Ascending aorta (tissue), 2 donors: ENCODE measurements at regions not wholly inside any gene's neighbourhood (a gene's known extent, or its start where the extent isn't known, plus 50 kb on each side); places are given as distances from the start of the nearest gene placed in this dataset.

Experiments used
- DNase-seq, 2 donors: peaks; one replicate each; pipeline ENCODE4 v3.0.0-alpha.2; 2019; ENCODE audit warnings: low spot score in 2 of 2
- H3K27ac ChIP-seq, 2 donors: fragments of 200-600 bp; sonication (generic); one replicate each; pipeline ENCODE4 v1.5.1; 2016 to 2017; ENCODE audit warnings: mild to moderate bottlenecking in 1 of 2
- H3K27me3 ChIP-seq: fragments of 200-600 bp; sonication (generic); one replicate; pipeline ENCODE4 v1.5.1; 2017
- H3K36me3 ChIP-seq, 2 donors: fragments of 200-600 bp; sonication (generic); one replicate each; pipeline ENCODE4 v1.5.1; 2016
- H3K4me1 ChIP-seq, 2 donors: fragments of 200-600 bp; sonication (generic); one replicate each; pipeline ENCODE4 v1.5.1; 2016 to 2017; ENCODE audit warnings: mild to moderate bottlenecking in 1 of 2
- H3K4me3 ChIP-seq, 2 donors: fragments of 200-600 bp; sonication (generic); one replicate each; pipeline ENCODE4 v1.5.1; 2016 to 2017; ENCODE audit warnings: mild to moderate bottlenecking in 1 of 2
- H3K9me3 ChIP-seq, 2 donors: fragments of 200-600 bp; sonication (generic); one replicate each; pipeline ENCODE4 v1.5.1; 2016
- CTCF ChIP-seq, 3 experiments: fragments of 200-600 bp in 2 of 3; fragments of 450-650 bp in 1 of 3; sonication (generic) in 2 of 3; IDR thresholded peaks; one replicate each; pipeline ENCODE4 v1.5.1; 2016 to 2019; ENCODE audit warnings: antibody characterized with exemption in 3 of 3, mild to moderate bottlenecking in 1 of 3, moderate library complexity in 1 of 3
- intact Hi-C: fragments of 100-400 bp; cut with DNase I; formaldehyde crosslinking; loops from one replicate; pipeline ENCODE4 v1.15.1; 2023

- Histone ChIP-seq H3K9me3 (no peaks in the 10 kb centered on the region), H3K36me3 (no peaks in the 10 kb centered on the region), H3K27me3 (no peaks in the 10 kb centered on the region), H3K4me1 (no peaks in the 10 kb centered on the region), H3K4me3 (no peak overlapping the region), H3K27ac (no peak overlapping the region)
- no peak for DNase-seq
- TF ChIP-seq CTCF (IDR thresholded peaks at IDR 0.05) = no peak
- intact Hi-C loops = no loop called here
Measured at GRCh38 chr4:36618102-36618501, 336.7 kb downstream of the DTHD1 start.

GRCh38 chr4:36624030-36624429 lies 342.6 kb downstream of the DTHD1 start:
- no peaks in the 10 kb centered on the region for H3K4me1 ChIP-seq
- DNase-seq = no peak
- TF ChIP-seq CTCF (IDR thresholded peaks at IDR 0.05) = no peak
- no peak overlapping the region for H3K4me3 ChIP-seq
- intact Hi-C loops = no loop called here
- no peaks in the 10 kb centered on the region for H3K27me3 ChIP-seq
- H3K27ac ChIP-seq = no peak overlapping the region
- H3K36me3 ChIP-seq = no peaks in the 10 kb centered on the region
- H3K9me3 ChIP-seq = no peaks in the 10 kb centered on the region

GRCh38 chr4:36638273-36638811 lies 356.9 kb downstream of the DTHD1 start:
- DNase-seq = no peak
- no peaks in the 10 kb centered on the region for H3K9me3 ChIP-seq

GRCh38 chr4:36640876-36641275 lies 359.5 kb downstream of the DTHD1 start:
- no peaks in the 10 kb centered on the region for H3K9me3 ChIP-seq

More at GRCh38 chr4:36638273-36638811, 356.9 kb downstream of the DTHD1 start:
- no peak for TF ChIP-seq CTCF (IDR thresholded peaks at IDR 0.05)
- intact Hi-C loops = no loop called here
- Histone ChIP-seq H3K4me3 (no peak overlapping the region), H3K4me1 (no peaks in the 10 kb centered on the region), H3K27ac (no peak overlapping the region), H3K27me3 (no peaks in the 10 kb centered on the region), H3K36me3 (no peaks in the 10 kb centered on the region)

GRCh38 chr4:36651253-36651652 lies 369.8 kb downstream of the DTHD1 start:
- Histone ChIP-seq H3K36me3 (no peaks in the 10 kb centered on the region), H3K27ac (no peak overlapping the region), H3K4me1 (no peaks in the 10 kb centered on the region), H3K27me3 (no peaks in the 10 kb centered on the region), H3K4me3 (no peak overlapping the region), H3K9me3 (no peaks in the 10 kb centered on the region)
- intact Hi-C loops = no loop called here
- TF ChIP-seq CTCF (IDR thresholded peaks at IDR 0.05) = no peak
- DNase-seq = no peak

More at GRCh38 chr4:36640876-36641275, 359.5 kb downstream of the DTHD1 start:
- intact Hi-C loops = no loop called here
- no peaks in the 10 kb centered on the region for H3K27me3 ChIP-seq
- no peak for TF ChIP-seq CTCF (IDR thresholded peaks at IDR 0.05)
- no peak overlapping the region for H3K27ac ChIP-seq
- no peaks in the 10 kb centered on the region for H3K36me3 ChIP-seq
- H3K4me3 ChIP-seq = no peak overlapping the region
- H3K4me1 ChIP-seq = no peaks in the 10 kb centered on the region
- DNase-seq = no peak

GRCh38 chr4:36652857-36653256 lies 371.4 kb downstream of the DTHD1 start:
- no peak for TF ChIP-seq CTCF (IDR thresholded peaks at IDR 0.05)
- Histone ChIP-seq H3K27me3 (no peaks in the 10 kb centered on the region), H3K9me3 (no peaks in the 10 kb centered on the region), H3K36me3 (no peaks in the 10 kb centered on the region), H3K27ac (no peak overlapping the region), H3K4me1 (no peaks in the 10 kb centered on the region), H3K4me3 (no peak overlapping the region)
- intact Hi-C loops = no loop called here
- no peak for DNase-seq
